ENCODE measurements at regions not wholly inside any gene's neighbourhood (a gene's known extent, or its start where the extent isn't known, plus 50 kb on each side); places are given as distances from the start of the nearest gene placed in this dataset.
"Not testable (repeated sequence)": the region's sequence is repeated elsewhere in the genome, so short reads cannot be mapped to it uniquely, and the experiment has no call there.

- no peak for DNase-seq
These were observed 207.7 kb upstream of the ZSWIM2 start for GRCh38 chr2:187056416-187057334.

GRCh38 chr2:187055463-187055862 is 206.5 kb upstream of the ZSWIM2 start:
- DNase-seq = peak; percentile 18

GRCh38 chr2:187054501-187055319 is 205.7 kb upstream of the ZSWIM2 start:
- DNase-seq = peak; percentile 27

GRCh38 chr2:187051350-187051749 is 202.4 kb upstream of the ZSWIM2 start:
- DNase-seq = no peak

GRCh38 chr2:187050409-187050998 is 201.5 kb upstream of the ZSWIM2 start:
- DNase-seq = no peak

- DNase-seq = no peak
These were observed 188.3 kb upstream of the ZSWIM2 start for GRCh38 chr2:187037310-187037709.

GRCh38 chr2:187034434-187034833 is 185.5 kb upstream of the ZSWIM2 start:
- DNase-seq = no peak

- no peak for DNase-seq
These were observed 175.8 kb upstream of the ZSWIM2 start for GRCh38 chr2:187024739-187025138.

- not testable (repeated sequence) for DNase-seq
These were observed 175.0 kb upstream of the ZSWIM2 start for GRCh38 chr2:187023996-187024395.

GRCh38 chr2:187017438-187017837 is 168.5 kb upstream of the ZSWIM2 start:
- no peak for DNase-seq

- DNase-seq = no peak
These were observed 164.1 kb upstream of the ZSWIM2 start for GRCh38 chr2:187013058-187013457.

GRCh38 chr2:187011206-187011832 is 162.3 kb upstream of the ZSWIM2 start:
- no peak for DNase-seq

- DNase-seq = no peak
These were observed 160.7 kb upstream of the ZSWIM2 start for GRCh38 chr2:187009483-187010239.

GRCh38 chr2:187008111-187008510 is 159.1 kb upstream of the ZSWIM2 start:
- DNase-seq = no peak

GRCh38 chr2:187003611-187004010 is 154.6 kb upstream of the ZSWIM2 start:
- DNase-seq = no peak

- no peak for DNase-seq
These were observed 154.1 kb upstream of the ZSWIM2 start for GRCh38 chr2:187003038-187003554.

GRCh38 chr2:187002242-187002641 is 153.3 kb upstream of the ZSWIM2 start:
- DNase-seq = no peak

GRCh38 chr2:187001248-187001647 is 152.3 kb upstream of the ZSWIM2 start:
- no peak for DNase-seq

GRCh38 chr2:186995092-186995491 is 146.1 kb upstream of the ZSWIM2 start:
- DNase-seq = peak; percentile 13

- peak; percentile 40 for DNase-seq
These were observed 143.6 kb upstream of the ZSWIM2 start for GRCh38 chr2:186992597-186992996.

GRCh38 chr2:186991766-186992417 is 142.9 kb upstream of the ZSWIM2 start:
- DNase-seq = peak; percentile 53

Measured in dermis blood vessel endothelial cell (primary cell).